Activated T-cell treated with anti-CD3 and anti-CD28 coated beads, Interleukin-2, amount 50 U/mL, for 72 hours (primary cell): ENCODE measurements at regions not wholly inside any gene's neighbourhood (a gene's known extent, or its start where the extent isn't known, plus 50 kb on each side); places are given as distances from the start of the nearest gene placed in this dataset.
"Not testable (repeated sequence)": the region's sequence is repeated elsewhere in the genome, so short reads cannot be mapped to it uniquely, and the experiment has no call there.

Experiments
- ATAC-seq, 2 donors: fragments of 150-1000 bp; cut with Tn5 transposase; replicated peaks in 1 of 2; 2 replicates each; pipeline ENCODE4 v1.10.0; 2021; ENCODE audit warnings: moderate library complexity in 2 of 2, mild to moderate bottlenecking in 1 of 2
- DNase-seq, 2 donors: peaks; one replicate each; pipeline ENCODE4 v3.0.0; 2021 to 2022; ENCODE audit warnings: mixed read lengths in 1 of 2
- H3K27ac Mint-ChIP-seq: one replicate; pipeline ENCODE4 v1.8.0; 2022; ENCODE audit warnings: mild to moderate bottlenecking, moderate library complexity, mixed read lengths
- H3K27me3 Mint-ChIP-seq: one replicate; pipeline ENCODE4 v1.8.0; 2022; ENCODE audit warnings: low read depth, mixed read lengths
- H3K36me3 Mint-ChIP-seq, 2 donors: one replicate each; pipeline ENCODE4 v1.8.0; 2022; ENCODE audit warnings: mixed read lengths in 2 of 2, mild to moderate bottlenecking in 1 of 2; ENCODE audit not compliant: insufficient read depth in 2 of 2
- H3K4me1 Mint-ChIP-seq: one replicate; pipeline ENCODE4 v1.8.0; 2022; ENCODE audit warnings: low read depth, mixed read lengths
- H3K4me3 Mint-ChIP-seq, 2 donors: one replicate each; pipeline ENCODE4 v1.8.0; 2022; ENCODE audit warnings: mild to moderate bottlenecking in 2 of 2, mixed read lengths in 2 of 2, moderate library complexity in 2 of 2
- H3K9me3 Mint-ChIP-seq, 2 donors: one replicate each; pipeline ENCODE4 v1.8.0; 2022; ENCODE audit warnings: mixed read lengths in 2 of 2

- peaks cover 26% of the 10 kb centered on the region for H3K27me3 Mint-ChIP-seq
- H3K4me1 Mint-ChIP-seq, H3K36me3 Mint-ChIP-seq, H3K4me3 Mint-ChIP-seq, H3K9me3 Mint-ChIP-seq, ATAC-seq, H3K27ac Mint-ChIP-seq, DNase-seq: not testable (repeated sequence)
These were observed 88.4 kb upstream of the EIF5 start for GRCh38 chr14:103245624-103246031.

GRCh38 chr14:103246070-103246469 lies 88.0 kb upstream of the EIF5 start:
- Mint-ChIP-seq H3K9me3 (no peaks in the 10 kb centered on the region), H3K36me3 (peaks cover 0 to 2% of the 10 kb centered on the region in 2 donors), H3K27me3 (peaks cover 26% of the 10 kb centered on the region), H3K4me1 (no peaks in the 10 kb centered on the region), H3K27ac (no peak overlapping the region), H3K4me3 (no peak overlapping the region)
- DNase-seq (no peak), ATAC-seq (no peak)

DNA sequence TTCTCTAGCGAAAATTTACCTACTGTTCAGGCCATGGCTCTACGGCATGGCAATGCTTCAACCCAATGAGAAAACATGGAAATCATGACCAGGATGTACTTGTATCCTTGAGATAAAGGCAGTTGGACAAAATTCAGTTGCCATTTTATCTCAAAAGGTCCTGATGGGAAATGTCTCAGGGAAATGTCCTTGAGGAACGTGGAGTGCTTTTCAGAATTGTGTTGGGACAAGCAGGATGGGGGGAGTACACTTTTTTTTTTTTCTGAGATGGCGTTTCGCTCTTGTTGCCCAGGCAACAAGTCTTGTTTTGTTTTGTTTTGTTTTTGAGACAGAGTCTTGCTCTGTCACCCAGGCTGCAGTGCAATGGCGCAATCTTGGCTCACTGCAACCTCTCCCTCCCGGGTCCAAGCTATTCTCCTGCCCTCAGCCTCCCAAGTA lies 86.8 kb upstream of the EIF5 start:
- no peaks in the 10 kb centered on the region for H3K4me1 Mint-ChIP-seq
- no peaks in the 10 kb centered on the region for H3K9me3 Mint-ChIP-seq
- DNase-seq (no peak), ATAC-seq (no peak)
- H3K27me3 Mint-ChIP-seq = peaks cover 20% of the 10 kb centered on the region
- no peaks in the 10 kb centered on the region for H3K36me3 Mint-ChIP-seq
- H3K4me3 Mint-ChIP-seq = no peak overlapping the region
- no peak overlapping the region for H3K27ac Mint-ChIP-seq

DNA sequence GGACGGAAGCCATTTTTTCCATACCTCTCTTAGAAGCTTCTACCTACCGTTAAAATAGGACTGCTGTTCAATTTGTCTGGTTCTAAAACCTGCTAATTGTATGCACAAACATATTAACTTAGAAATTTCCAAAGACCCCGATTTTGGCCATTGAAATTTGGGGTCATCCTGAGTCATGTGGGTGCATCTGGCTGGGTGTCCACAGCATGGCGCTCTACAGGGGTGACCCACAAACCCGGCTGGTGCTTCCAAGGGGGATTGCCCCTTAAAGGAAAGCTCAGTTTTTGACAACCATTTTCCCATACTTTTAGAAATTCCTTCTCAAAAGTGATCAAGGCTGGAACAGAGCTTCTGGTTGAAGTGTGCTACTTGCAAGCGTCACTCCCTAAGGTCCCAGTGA lies 83.9 kb upstream of the EIF5 start:
- Mint-ChIP-seq H3K27ac (no peak overlapping the region), H3K4me1 (no peaks in the 10 kb centered on the region), H3K36me3 (no peaks in the 10 kb centered on the region), H3K9me3 (no peaks in the 10 kb centered on the region), H3K27me3 (peaks cover 5% of the 10 kb centered on the region), H3K4me3 (no peak overlapping the region)
- ATAC-seq = no peak
- no peak for DNase-seq

DNA sequence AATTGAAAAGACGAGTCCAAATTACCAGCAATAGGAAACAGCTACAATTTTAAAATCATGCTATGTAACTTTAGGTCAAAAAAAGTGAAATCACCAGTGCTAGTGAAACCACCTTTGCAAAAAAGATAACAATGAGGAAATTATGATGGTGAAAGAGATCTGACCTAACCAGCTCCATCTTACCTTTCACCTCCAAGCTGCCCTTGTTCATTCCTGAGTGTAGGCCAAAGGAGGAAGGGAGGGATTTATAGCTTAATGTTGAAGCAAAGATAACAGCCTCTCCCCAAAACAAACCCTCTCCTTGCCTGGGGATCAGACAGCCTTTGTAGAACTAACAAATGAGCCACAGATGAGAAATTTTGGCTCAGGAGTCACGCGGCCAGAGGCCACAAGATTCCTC lies 83.2 kb upstream of the EIF5 start:
- ATAC-seq (no peak), DNase-seq (no peak)
- no peaks in the 10 kb centered on the region for H3K9me3 Mint-ChIP-seq
- H3K27me3 Mint-ChIP-seq = peaks cover 5% of the 10 kb centered on the region
- no peaks in the 10 kb centered on the region for H3K36me3 Mint-ChIP-seq
- no peaks in the 10 kb centered on the region for H3K4me1 Mint-ChIP-seq
- H3K4me3 Mint-ChIP-seq = no peak overlapping the region
- no peak overlapping the region for H3K27ac Mint-ChIP-seq

DNA sequence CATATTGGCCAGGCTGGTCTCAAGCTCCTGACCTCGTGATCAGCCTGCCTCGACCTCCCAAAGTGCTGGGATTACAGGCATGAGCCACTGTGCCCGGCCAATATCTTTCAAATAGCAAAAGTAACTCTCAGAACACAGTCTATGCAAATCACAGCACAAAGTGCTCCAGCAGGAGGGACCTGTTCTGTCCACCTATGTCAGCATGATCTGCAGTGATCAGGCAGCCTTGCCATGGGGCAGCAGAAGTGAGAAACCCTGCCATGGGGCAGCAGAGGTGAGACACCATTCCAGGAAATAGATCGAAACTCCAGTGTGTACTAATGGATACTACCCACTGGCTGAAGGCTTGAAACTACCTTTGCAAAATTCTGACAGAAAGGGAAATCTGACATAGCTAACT lies 78.5 kb upstream of the EIF5 start:
- H3K4me1 Mint-ChIP-seq = peaks cover 2% of the 10 kb centered on the region
- no peak overlapping the region for H3K27ac Mint-ChIP-seq
- ATAC-seq (no peak), DNase-seq (no peak)
- no peaks in the 10 kb centered on the region for H3K36me3 Mint-ChIP-seq
- peaks cover 5% of the 10 kb centered on the region for H3K27me3 Mint-ChIP-seq
- H3K4me3 Mint-ChIP-seq = no peak overlapping the region
- no peaks in the 10 kb centered on the region for H3K9me3 Mint-ChIP-seq

GRCh38 chr14:103256406-103256805 lies 77.6 kb upstream of the EIF5 start:
- Mint-ChIP-seq H3K27me3 (peaks cover 5% of the 10 kb centered on the region), H3K9me3 (no peaks in the 10 kb centered on the region), H3K4me1 (peaks cover 6% of the 10 kb centered on the region), H3K27ac (no peak overlapping the region), H3K36me3 (no peaks in the 10 kb centered on the region), H3K4me3 (no peak overlapping the region)
- no peak for DNase-seq
- no peak for ATAC-seq

DNA sequence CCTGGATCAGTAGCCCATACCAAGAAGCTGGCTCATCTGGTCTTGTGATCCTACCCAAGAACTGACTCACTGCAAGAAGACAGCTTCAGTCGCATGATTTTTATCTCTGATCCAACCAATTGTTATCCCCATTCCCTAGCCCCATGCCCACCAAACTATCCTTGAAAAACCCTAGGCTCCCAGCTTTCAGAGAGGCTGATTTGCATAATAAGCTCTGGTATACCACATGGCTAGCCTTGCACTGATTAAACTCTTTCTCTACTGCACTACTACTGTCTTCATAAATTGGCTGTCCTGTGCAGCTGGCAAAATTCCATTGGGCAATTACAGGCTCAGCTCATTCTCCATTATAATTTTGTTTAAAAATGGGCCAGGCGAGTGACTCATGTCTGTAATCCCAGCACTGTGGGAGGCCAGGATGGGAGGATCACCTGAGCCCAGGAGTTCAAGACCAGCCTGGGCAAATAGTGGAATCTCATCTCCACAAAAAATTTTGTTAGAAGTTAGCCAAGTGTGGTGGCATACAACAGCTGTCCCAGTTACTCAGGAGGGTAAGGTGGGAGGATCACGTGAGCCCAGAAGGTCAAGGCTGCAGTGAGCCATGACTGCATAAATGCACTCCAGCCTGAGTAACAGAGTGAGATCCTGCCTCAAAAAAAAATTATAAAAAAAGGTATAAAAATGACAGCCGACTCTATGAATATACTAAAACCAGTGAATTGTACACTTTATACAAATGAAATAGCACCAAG lies 76.7 kb upstream of the EIF5 start:
- no peak overlapping the region for H3K4me3 Mint-ChIP-seq
- ATAC-seq = no peak
- no peaks in the 10 kb centered on the region for H3K9me3 Mint-ChIP-seq
- peaks cover 6% of the 10 kb centered on the region for H3K4me1 Mint-ChIP-seq
- H3K36me3 Mint-ChIP-seq = no peaks in the 10 kb centered on the region
- no peak for DNase-seq
- H3K27ac Mint-ChIP-seq = no peak overlapping the region
- peaks cover 9% of the 10 kb centered on the region for H3K27me3 Mint-ChIP-seq

- no peak overlapping the region for H3K27ac Mint-ChIP-seq
- H3K4me1 Mint-ChIP-seq = peaks cover 6% of the 10 kb centered on the region
- peaks cover 13% of the 10 kb centered on the region for H3K27me3 Mint-ChIP-seq
- no peak for ATAC-seq
- no peaks in the 10 kb centered on the region for H3K9me3 Mint-ChIP-seq
- H3K36me3 Mint-ChIP-seq = no peaks in the 10 kb centered on the region
- DNase-seq = no peak
- no peak overlapping the region for H3K4me3 Mint-ChIP-seq
These were observed 75.8 kb upstream of the EIF5 start for GRCh38 chr14:103258211-103258610.

GRCh38 chr14:103259184-103259583 lies 74.9 kb upstream of the EIF5 start:
- no peak overlapping the region for H3K27ac Mint-ChIP-seq
- peaks cover 13% of the 10 kb centered on the region for H3K27me3 Mint-ChIP-seq
- no peaks in the 10 kb centered on the region for H3K9me3 Mint-ChIP-seq
- no peaks in the 10 kb centered on the region for H3K36me3 Mint-ChIP-seq
- ATAC-seq (no peak), DNase-seq (no peak)
- peaks cover 6% of the 10 kb centered on the region for H3K4me1 Mint-ChIP-seq
- no peak overlapping the region for H3K4me3 Mint-ChIP-seq

DNA sequence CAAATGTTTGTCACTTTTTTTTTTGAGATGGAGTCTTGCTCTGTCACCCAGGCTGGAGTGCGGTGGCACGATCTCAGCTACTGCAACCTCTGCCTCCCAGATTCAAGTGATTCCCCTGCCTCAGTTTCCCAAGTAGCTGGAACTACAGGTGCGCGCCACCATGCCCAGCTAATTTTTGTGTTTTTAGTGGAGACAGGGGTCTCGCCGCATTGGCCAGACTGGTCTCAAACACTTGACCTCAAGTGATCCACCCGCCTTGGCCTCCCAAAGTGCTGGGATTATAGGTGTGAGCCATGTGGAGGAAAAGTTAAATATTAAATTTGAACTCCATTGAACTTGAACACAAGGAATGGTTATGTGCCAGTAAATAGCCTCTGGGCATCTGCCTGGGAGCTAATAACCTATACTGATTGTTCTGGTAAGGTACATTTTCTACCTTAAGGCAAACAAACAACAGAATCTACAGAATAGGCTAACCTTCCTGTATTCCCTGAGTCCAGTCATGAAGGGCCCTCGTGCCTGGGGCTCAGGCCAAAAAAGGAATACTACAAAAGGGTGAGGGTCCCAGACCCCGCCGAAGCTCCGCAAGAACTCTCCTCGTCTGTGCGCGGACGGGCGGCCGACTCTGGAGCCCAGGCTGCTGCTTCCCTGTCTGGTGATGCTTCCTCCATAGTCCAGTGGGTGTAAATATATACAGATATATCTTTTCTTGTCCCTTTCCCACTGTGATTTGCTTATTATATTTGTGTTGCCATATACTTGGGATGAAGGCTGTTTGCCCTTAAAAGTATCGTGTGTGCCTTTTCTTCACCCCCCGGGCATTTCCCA lies 74.0 kb upstream of the EIF5 start:
- DNase-seq = no peak
- ATAC-seq = no peak
- Mint-ChIP-seq H3K4me3 (peak overlapping the region; percentile 1 to 47), H3K27me3 (peaks cover 15% of the 10 kb centered on the region), H3K27ac (no peak overlapping the region), H3K36me3 (no peaks in the 10 kb centered on the region), H3K4me1 (peaks cover 6% of the 10 kb centered on the region), H3K9me3 (no peaks in the 10 kb centered on the region)

GRCh38 chr14:103260629-103261124 lies 73.4 kb upstream of the EIF5 start:
- H3K27me3 Mint-ChIP-seq = peaks cover 22% of the 10 kb centered on the region
- no peak for DNase-seq
- H3K4me3 Mint-ChIP-seq = peak overlapping the region; percentile 1 to 47
- H3K4me1 Mint-ChIP-seq = peaks cover 6% of the 10 kb centered on the region
- no peaks in the 10 kb centered on the region for H3K36me3 Mint-ChIP-seq
- no peak overlapping the region for H3K27ac Mint-ChIP-seq
- H3K9me3 Mint-ChIP-seq = no peaks in the 10 kb centered on the region
- ATAC-seq = no peak

- Mint-ChIP-seq H3K27me3 (peaks cover 54% of the 10 kb centered on the region), H3K4me1 (no peaks in the 10 kb centered on the region), H3K36me3 (no peaks in the 10 kb centered on the region), H3K4me3 (no peak overlapping the region), H3K9me3 (no peaks in the 10 kb centered on the region), H3K27ac (no peak overlapping the region)
- DNase-seq (no peak), ATAC-seq (no peak)
These were observed 66.7 kb upstream of the EIF5 start for GRCh38 chr14:103267226-103267910.
